Activated CD4-positive, alpha-beta T cell treated with anti-CD3 and anti-CD28 coated beads, Interleukin-2, amount 10 ng/mL, durations not matched to agents 7 days and 5 days (primary cell): ENCODE measurements at regions not wholly inside any gene's neighbourhood (a gene's known extent, or its start where the extent isn't known, plus 50 kb on each side); places are given as distances from the start of the nearest gene placed in this dataset.

Experiments used
- CTCF ChIA-PET: fragments of 350-600 bp; sonication (Branson Sonifier 250); formaldehyde crosslinking; loops from one replicate; lab custom pipeline; 2021; ENCODE audit warnings: antibody characterized with exemption; lab: Charles Lee
- POLR2A ChIA-PET: fragments of 350-600 bp; sonication (Branson Sonifier 250); formaldehyde crosslinking; loops from one replicate; lab custom pipeline; 2021; ENCODE audit warnings: antibody characterized with exemption; lab: Charles Lee
- DNase-seq: peaks from one replicate; pipeline ENCODE4 v3.0.0-alpha.2; 2020
- H3K27ac Mint-ChIP-seq: one replicate; pipeline ENCODE4 v1.8.0; 2021; ENCODE audit warnings: mild to moderate bottlenecking, moderate library complexity, mixed read lengths
- H3K27me3 Mint-ChIP-seq: one replicate; pipeline ENCODE4 v1.8.0; 2021; ENCODE audit warnings: mixed read lengths
- H3K36me3 Mint-ChIP-seq: one replicate; pipeline ENCODE4 v1.8.0; 2021; ENCODE audit warnings: low read depth, mixed read lengths
- H3K4me1 Mint-ChIP-seq: one replicate; pipeline ENCODE4 v1.8.0; 2021; ENCODE audit warnings: mixed read lengths
- H3K4me3 Mint-ChIP-seq: one replicate; pipeline ENCODE4 v1.8.0; 2021; ENCODE audit warnings: mild to moderate bottlenecking, moderate library complexity, mixed read lengths
- H3K9me3 Mint-ChIP-seq: one replicate; pipeline ENCODE4 v1.8.0; 2021; ENCODE audit warnings: mixed read lengths

- no peak for DNase-seq
- Mint-ChIP-seq H3K27ac (no peak overlapping the region), H3K4me3 (no peak overlapping the region), H3K36me3 (no peaks in the 10 kb centered on the region), H3K27me3 (no peaks in the 10 kb centered on the region), H3K9me3 (peaks cover 2% of the 10 kb centered on the region), H3K4me1 (no peaks in the 10 kb centered on the region)
- ChIA-PET POLR2A (no interaction called here), CTCF (no interaction called here)
These were observed 52.2 kb upstream of the C10orf90 start for GRCh38 chr10:126722726-126723125.

DNA sequence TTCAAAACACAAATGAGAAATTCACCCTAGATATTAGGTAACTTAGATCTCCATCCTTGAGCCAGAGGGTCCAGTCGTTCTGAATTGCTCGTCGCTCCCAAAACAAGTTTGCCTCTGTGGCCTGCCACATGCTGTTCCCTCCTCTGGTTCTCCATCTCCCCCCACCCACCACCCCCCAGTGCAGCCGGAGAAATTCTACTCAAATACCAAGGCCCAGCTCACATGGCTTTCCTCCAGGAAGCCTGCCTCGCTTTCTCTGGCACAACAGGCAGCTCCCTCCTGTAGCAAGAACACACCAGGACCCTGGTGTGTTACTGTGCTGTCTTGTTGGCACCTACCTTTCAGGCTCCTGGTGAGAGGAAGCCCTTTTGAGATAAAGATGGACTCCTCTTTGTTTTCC is 52.7 kb upstream of the C10orf90 start:
- Mint-ChIP-seq H3K9me3 (peaks cover 4% of the 10 kb centered on the region), H3K27me3 (no peaks in the 10 kb centered on the region), H3K4me1 (no peaks in the 10 kb centered on the region), H3K36me3 (no peaks in the 10 kb centered on the region), H3K4me3 (no peak overlapping the region), H3K27ac (no peak overlapping the region)
- POLR2A ChIA-PET: no interaction called here
- CTCF ChIA-PET: interaction anchor here (1.0 kb wide), 1 partner anchor 14 kb away, joined by 3 read pairs; no protein-coding TSS in a partner anchor
- no peak for DNase-seq

DNA sequence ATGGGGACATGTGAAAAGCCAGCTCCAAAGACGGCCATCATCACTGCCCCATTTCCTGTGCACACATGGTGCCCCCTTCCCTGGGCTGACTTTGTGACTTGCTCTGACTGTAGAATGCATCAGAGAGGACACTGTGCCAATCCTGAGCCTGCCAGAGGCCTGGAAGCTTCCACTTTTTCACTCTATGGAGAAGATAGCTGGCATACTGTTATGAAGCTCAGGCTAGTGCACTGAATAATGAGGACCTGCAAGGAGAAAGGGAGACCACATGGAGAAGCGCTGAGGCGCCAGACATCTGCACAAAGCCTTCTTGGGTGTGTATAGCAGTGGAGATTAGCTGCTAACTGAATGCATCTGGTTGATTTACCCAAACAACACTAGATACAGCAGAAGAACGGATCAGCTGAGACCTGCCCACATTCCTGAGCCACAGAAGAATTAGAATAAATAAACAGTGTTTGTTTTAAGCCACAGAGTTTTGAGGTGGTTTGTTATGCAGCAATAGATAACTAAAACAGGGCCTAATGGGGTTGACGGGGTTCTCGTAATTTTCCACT is 58.9 kb upstream of the C10orf90 start:
- CTCF ChIA-PET: interaction anchor here (0.6 kb wide), 1 partner anchor 13 kb away, joined by 3 read pairs; no protein-coding TSS in a partner anchor
- H3K4me3 Mint-ChIP-seq: no peak overlapping the region

DNA sequence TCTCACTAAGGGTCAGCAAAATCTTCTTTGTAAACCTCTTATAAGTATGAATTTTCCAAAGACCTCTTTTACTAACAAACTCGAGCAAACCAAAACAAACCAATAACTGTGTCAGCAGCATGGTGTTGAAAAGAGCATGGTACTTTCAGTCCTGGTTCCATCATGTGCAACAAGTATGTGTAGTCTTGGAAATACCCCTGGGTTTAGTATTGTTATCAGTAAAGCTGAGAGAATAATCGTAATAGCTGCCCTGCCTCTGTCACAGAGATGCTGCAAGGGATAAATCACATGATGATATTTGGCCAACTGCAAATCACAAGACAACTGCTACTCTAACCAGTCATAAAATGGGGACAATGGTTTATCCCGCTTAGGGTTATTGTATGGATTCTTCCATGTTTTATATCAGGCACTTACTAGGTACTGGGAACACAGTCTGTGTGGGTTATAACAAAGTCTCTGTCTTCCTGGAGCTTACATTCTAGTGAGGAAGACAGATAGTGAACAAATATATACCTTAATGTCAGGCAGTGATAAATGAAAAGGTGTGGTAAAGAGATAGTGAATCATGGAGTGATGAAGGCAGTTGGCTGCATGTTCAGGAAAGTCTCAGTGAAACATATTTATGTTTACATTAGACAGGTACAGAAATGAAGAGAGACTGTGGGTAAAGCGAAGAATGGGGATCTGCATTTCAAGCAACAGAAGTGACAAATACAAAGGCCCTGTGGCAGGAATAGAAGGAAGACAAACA is 60.5 kb upstream of the C10orf90 start:
- CTCF ChIA-PET: interaction anchor here (0.8 kb wide), 1 partner anchor 9 kb away, joined by 3 read pairs; no protein-coding TSS in a partner anchor
- POLR2A ChIA-PET: no interaction called here
- H3K9me3 Mint-ChIP-seq: peaks cover 2% of the 10 kb centered on the region

More for the DNA sequence above, 58.9 kb upstream of the C10orf90 start:
- Mint-ChIP-seq H3K27me3 (no peaks in the 10 kb centered on the region), H3K27ac (no peak overlapping the region), H3K9me3 (peaks cover 2% of the 10 kb centered on the region), H3K36me3 (no peaks in the 10 kb centered on the region), H3K4me1 (no peaks in the 10 kb centered on the region)
- no peak for DNase-seq
- POLR2A ChIA-PET: no interaction called here

GRCh38 chr10:126731610-126731990 is 61.1 kb upstream of the C10orf90 start:
- Mint-ChIP-seq H3K36me3 (no peaks in the 10 kb centered on the region), H3K4me3 (no peak overlapping the region), H3K27ac (no peak overlapping the region), H3K4me1 (no peaks in the 10 kb centered on the region), H3K9me3 (peaks cover 2% of the 10 kb centered on the region), H3K27me3 (no peaks in the 10 kb centered on the region)
- no peak for DNase-seq
- CTCF ChIA-PET: interaction anchor here (0.8 kb wide), 1 partner anchor 10 kb away, joined by 3 read pairs; no protein-coding TSS in a partner anchor
- POLR2A ChIA-PET: no interaction called here

More for the DNA sequence above, 60.5 kb upstream of the C10orf90 start:
- H3K36me3 Mint-ChIP-seq: no peaks in the 10 kb centered on the region
- no peaks in the 10 kb centered on the region for H3K4me1 Mint-ChIP-seq
- DNase-seq: no peak
- no peak overlapping the region for H3K27ac Mint-ChIP-seq
- no peaks in the 10 kb centered on the region for H3K27me3 Mint-ChIP-seq
- no peak overlapping the region for H3K4me3 Mint-ChIP-seq

DNA sequence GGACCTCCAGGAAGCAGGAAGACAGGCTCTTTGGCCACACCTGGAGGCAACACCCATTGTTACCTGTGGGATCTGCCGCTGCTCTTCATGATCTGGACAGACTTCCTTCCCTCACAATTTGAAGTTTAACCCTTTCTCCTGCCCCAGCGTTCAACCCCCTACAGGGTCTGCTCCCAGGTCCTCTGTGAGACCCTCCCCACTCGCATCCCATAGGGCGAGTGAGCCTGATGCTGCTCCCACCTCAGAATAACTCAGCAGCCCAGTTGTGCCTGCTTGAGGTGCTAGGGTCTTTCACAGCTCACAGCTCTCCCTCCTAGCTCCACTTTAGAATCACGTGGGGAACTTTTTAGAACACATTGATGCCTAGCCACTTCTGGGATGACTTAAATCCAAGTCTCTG is 61.8 kb upstream of the C10orf90 start:
- Mint-ChIP-seq H3K27me3 (no peaks in the 10 kb centered on the region), H3K27ac (no peak overlapping the region), H3K9me3 (peaks cover 2% of the 10 kb centered on the region), H3K4me1 (no peaks in the 10 kb centered on the region), H3K36me3 (no peaks in the 10 kb centered on the region), H3K4me3 (no peak overlapping the region)
- DNase-seq: no peak
- CTCF ChIA-PET: interaction anchor here (0.6 kb wide), 1 partner anchor 1535 kb away, joined by 3 read pairs; no protein-coding TSS in a partner anchor
- POLR2A ChIA-PET: no interaction called here

DNA sequence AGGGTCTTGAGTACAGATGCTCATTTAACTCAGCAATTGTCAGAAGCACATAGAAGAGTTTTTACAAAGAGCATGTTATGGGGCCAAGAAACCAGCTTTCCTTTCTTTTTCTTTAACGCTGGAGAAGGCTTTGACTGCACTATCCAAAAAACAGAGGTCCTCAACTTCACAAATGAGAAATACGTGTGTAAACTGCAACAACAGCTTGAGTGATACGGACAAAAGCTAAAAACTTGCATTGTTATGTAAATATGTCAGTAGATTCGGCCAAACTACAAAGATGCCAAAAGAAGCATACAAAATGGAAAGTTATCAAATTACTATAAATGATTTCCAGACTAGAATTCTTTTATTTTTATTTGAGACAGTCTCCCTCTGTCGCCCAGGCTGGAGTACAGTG is 62.4 kb upstream of the C10orf90 start:
- Mint-ChIP-seq H3K4me1 (no peaks in the 10 kb centered on the region), H3K27ac (no peak overlapping the region), H3K4me3 (no peak overlapping the region), H3K36me3 (no peaks in the 10 kb centered on the region), H3K9me3 (peaks cover 2% of the 10 kb centered on the region), H3K27me3 (no peaks in the 10 kb centered on the region)
- ChIA-PET CTCF (no interaction called here), POLR2A (no interaction called here)
- no peak for DNase-seq

DNA sequence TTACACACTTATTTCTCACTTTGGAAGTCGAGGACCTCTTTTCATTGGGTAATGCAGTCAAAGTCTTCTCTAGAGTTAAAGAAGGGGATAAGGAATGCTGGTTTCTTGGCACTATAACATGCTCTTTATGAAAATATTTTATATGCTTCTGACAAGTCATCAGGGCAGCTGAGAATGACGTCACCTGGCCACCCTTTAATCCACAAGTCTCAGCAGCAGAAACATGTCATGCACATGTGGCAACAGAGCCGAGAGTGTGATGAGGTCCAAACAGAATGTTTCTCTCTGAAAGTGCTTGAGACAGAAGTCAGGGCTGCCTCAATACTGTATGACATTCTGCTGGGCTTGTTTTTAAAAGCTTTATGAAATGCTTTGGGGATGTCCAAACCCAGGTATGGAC is 63.5 kb upstream of the C10orf90 start:
- Mint-ChIP-seq H3K27ac (no peak overlapping the region), H3K9me3 (no peaks in the 10 kb centered on the region), H3K4me3 (no peak overlapping the region), H3K27me3 (no peaks in the 10 kb centered on the region), H3K4me1 (no peaks in the 10 kb centered on the region), H3K36me3 (no peaks in the 10 kb centered on the region)
- DNase-seq: no peak
- ChIA-PET CTCF (no interaction called here), POLR2A (no interaction called here)

- DNase-seq: no peak
- Mint-ChIP-seq H3K27me3 (no peaks in the 10 kb centered on the region), H3K36me3 (no peaks in the 10 kb centered on the region), H3K27ac (no peak overlapping the region), H3K4me3 (no peak overlapping the region), H3K4me1 (no peaks in the 10 kb centered on the region), H3K9me3 (no peaks in the 10 kb centered on the region)
- ChIA-PET CTCF (no interaction called here), POLR2A (no interaction called here)
These were observed 64.5 kb upstream of the C10orf90 start for GRCh38 chr10:126734967-126735366.

DNA sequence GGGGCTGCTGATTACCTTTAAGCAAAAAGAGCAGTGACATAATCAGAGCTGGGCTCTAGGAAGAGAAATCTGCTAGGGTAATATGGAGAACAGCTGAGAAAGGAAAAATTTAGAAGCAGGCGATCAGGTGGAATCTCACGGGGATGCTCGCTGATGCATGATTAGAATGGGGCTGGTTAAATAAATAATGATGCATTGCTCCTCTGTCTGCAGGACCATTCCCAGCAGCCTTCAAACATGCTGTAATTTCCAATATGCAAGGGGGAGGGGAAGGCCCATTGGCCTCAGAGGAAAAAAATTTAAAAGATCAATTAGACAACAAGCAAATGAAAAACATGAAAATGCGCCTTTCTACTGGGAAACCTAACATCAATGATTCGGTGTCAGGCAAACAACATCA is 65.6 kb upstream of the C10orf90 start:
- H3K9me3 Mint-ChIP-seq: no peaks in the 10 kb centered on the region
- no peaks in the 10 kb centered on the region for H3K4me1 Mint-ChIP-seq
- H3K27me3 Mint-ChIP-seq: no peaks in the 10 kb centered on the region
- H3K4me3 Mint-ChIP-seq: no peak overlapping the region
- no peaks in the 10 kb centered on the region for H3K36me3 Mint-ChIP-seq
- ChIA-PET CTCF (no interaction called here), POLR2A (no interaction called here)
- no peak overlapping the region for H3K27ac Mint-ChIP-seq
- DNase-seq: no peak

GRCh38 chr10:126736727-126737126 is 66.2 kb upstream of the C10orf90 start:
- no peak for DNase-seq
- H3K27me3 Mint-ChIP-seq: no peaks in the 10 kb centered on the region
- H3K27ac Mint-ChIP-seq: no peak overlapping the region
- H3K4me3 Mint-ChIP-seq: no peak overlapping the region
- no peaks in the 10 kb centered on the region for H3K36me3 Mint-ChIP-seq
- ChIA-PET POLR2A (no interaction called here), CTCF (interaction anchor here (1.0 kb wide), 1 partner anchor 13 kb away, joined by 3 read pairs; no protein-coding TSS in a partner anchor)
- no peaks in the 10 kb centered on the region for H3K4me1 Mint-ChIP-seq
- no peaks in the 10 kb centered on the region for H3K9me3 Mint-ChIP-seq

- Mint-ChIP-seq H3K4me3 (no peak overlapping the region), H3K9me3 (peaks cover 2% of the 10 kb centered on the region), H3K36me3 (no peaks in the 10 kb centered on the region), H3K27me3 (no peaks in the 10 kb centered on the region), H3K27ac (no peak overlapping the region), H3K4me1 (no peaks in the 10 kb centered on the region)
- no peak for DNase-seq
- POLR2A ChIA-PET: no interaction called here
- CTCF ChIA-PET: no interaction called here
These were observed 67.5 kb upstream of the C10orf90 start for GRCh38 chr10:126738001-126738400.

- ChIA-PET POLR2A (no interaction called here), CTCF (no interaction called here)
- Mint-ChIP-seq H3K4me1 (no peaks in the 10 kb centered on the region), H3K36me3 (no peaks in the 10 kb centered on the region), H3K9me3 (peaks cover 3% of the 10 kb centered on the region), H3K27ac (no peak overlapping the region), H3K4me3 (no peak overlapping the region), H3K27me3 (no peaks in the 10 kb centered on the region)
- no peak for DNase-seq
These were observed 74.1 kb upstream of the C10orf90 start for GRCh38 chr10:126744571-126744970.
